Middle frontal gyrus (tissue), 1 donor: ENCODE measurements at regions not wholly inside any gene's neighbourhood (a gene's known extent, or its start where the extent isn't known, plus 50 kb on each side); places are given as distances from the start of the nearest gene placed in this dataset.

Experiments used
- DNase-seq: peaks from one replicate; pipeline ENCODE4 v3.0.0-alpha.2; 2015; ENCODE audit warnings: low spot score; ENCODE audit errors: extremely low spot score

DNA sequence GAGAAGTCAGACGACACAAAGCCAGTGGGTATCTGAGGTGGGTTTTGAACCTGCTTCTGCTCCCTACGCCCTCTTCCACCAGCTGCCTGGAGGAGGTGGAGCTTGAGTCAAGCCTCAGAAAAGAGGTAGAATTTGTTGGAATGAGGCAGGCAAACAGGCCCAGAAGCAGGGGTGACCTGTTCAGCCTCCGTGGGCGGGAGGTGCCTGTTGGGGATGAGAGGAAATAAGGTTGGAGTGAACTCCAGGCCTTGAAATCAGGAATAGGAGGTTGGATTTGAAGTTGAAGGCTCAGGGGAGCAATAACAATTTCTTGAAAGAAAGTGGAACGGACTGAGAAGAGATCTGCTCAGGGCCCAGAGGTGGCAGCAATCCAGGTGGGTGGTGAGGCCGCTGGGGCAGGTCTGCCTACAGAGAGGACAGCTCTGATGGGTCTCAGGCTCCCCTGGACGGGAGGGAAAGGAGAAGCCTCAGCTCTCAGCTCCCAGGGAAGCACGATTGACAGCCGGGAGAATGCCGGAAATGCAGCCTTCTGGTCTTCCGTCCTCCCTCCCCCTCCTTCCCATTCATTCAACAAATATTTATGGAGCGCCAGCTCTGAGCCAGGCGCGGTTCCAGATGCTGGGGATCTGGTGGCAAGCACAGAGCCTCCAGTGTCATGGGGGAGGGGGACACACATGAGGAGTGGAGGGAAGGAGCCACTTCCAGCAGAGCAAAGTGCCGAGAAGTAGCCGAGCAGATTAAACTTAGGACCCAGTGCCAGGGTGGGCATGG, 61.9 kb upstream of the CIBAR2 start:
- DNase-seq = no peak

DNA sequence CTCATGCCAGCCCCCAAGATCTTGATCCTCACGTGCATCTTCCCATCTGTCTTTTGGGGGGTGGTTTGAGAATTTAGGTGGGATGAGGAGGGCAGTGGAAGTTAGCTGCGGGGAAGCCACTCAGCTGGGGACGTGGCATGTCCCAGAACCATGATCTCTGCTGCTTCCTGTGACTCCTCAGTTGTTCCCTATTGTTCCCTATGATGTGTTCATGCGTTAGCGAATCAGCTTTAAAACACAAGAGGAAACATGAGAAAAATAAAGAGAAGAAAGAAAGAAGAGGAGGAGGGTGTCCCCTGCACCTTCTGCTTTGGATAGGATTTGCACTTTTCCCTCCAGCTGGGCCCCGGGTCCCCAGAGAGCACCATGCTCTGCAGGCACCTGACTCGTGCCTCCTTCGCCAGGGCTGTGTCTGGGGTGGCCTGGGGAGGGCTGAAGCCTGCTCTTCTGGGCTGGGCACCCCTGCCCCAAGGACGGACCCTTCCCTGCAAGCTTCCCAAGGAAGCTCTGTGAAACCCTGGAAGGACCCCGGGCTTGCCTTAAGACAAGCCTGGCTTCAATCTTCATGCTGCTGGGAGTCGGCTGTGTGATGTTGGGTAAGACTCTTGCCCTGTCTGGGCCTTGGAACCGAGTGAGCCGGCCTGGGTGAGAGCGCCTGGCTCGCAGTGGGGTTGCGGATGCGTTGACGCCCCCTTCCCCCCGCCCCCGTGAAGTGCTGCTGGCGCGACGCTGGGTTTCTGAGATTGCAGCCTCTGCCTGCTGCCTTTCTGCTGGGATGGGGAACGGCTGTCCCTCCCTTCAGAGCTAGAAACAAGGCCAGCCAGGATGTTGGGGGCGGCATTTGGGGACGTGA, 62.8 kb upstream of the CIBAR2 start:
- no peak for DNase-seq

- DNase-seq = no peak
Measured at GRCh38 chr16:85175724-85176233, 63.5 kb upstream of the CIBAR2 start.

- no peak for DNase-seq
Measured at GRCh38 chr16:85176541-85177447, 64.5 kb upstream of the CIBAR2 start.

DNA sequence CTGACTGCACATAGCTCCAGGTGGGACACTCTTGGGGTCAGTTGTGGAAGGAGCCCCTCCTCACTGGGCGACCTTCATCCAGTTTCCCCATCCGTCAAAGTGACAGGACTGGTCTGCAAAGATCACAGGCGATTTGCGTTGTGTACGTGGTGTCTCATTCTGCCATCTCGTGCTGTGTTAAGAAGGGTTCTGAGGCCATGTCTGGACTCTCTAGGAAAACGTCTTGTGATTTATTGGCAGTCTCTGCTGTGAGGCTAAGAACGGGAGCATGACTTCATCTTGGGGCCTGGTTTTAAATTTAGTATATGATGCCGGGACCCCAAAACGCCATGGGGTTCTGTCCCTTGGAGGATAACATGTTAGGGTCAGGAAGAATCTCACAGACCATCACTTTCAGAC, 65.2 kb upstream of the CIBAR2 start:
- DNase-seq = no peak

DNA sequence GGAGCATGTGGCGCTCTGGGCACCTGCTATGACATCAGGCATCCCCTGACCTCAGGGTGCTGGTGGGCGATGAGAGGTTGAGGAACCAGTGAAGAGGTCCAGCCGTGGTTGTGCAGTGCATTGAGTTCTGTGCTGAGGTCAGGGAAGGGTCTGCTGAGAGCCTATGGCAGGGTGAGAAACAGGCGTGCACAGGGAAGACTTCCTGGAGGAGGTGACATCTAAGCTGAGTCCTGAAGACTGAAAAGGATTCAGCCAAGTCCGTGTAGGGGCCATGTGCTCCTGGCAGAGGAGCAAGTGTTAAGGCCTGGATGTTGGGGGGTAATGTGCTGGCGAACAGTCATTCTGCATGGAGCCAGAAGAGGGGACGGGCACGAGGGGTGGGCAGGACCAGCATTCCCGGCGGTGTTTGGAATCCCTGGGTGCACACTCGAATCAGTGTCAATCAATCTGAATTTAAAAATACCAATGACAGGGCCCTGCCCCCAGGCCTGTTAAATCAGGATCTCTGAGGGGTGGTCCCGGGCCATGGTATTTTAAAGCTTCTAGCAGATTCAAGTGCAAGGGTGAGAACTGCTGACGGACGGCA, 65.8 kb upstream of the CIBAR2 start:
- DNase-seq = no peak

DNA sequence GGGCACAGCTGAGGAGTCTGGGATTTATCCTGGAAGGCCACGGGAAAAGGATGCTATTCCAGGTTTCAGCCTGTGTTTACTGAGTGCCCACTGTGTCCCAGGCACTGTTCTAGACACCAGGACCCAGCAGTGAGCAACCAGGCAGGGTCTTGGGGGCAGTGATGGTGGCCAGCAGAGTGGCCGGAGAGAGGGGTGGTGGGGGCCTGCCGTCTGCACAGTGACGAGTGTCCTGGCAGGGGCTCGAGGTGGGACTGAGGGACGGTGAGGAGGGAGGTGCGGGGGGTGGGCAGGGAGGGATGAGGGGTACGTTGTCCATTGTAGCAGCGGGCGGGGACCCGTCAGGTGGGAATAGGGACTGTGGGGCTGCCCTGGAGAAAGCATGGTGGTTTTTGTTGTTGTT, 66.3 kb upstream of the CIBAR2 start:
- DNase-seq = no peak

DNA sequence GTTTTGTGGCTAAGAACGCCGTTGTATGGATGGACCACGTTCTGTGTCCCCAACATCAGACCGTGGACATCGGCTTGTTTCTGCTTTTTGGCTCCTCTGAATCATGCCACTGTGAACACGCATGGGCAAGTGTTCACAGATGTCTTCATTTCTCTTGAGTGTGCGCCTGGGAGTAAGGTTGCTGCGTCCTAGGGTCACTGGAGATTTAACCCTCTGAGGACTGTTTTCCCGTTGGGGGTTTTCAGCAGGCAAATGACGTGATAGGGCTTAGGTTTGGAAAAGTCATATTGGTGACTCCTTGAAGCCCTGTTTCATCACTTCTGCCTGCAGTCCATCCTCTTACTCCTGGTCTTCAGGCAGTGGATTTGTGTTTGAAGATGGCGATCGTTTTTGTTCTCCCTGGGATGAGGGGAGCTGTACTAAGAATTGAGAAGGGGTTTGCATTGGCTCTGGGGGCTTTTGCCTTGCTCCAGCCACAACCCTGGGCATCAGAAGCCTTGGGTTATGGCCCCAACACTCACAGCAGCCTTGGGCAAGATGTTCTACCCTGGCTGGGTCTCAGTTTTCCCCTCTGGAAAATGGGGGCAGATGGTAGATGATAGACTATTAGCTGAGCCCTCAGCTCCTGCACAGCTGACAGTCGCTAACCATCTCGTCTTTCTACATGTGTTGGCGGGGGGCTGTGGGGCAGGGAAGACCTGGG, 67.2 kb upstream of the CIBAR2 start:
- DNase-seq = no peak

GRCh38 chr16:85180047-85180826, 68.0 kb upstream of the CIBAR2 start:
- no peak for DNase-seq

DNA sequence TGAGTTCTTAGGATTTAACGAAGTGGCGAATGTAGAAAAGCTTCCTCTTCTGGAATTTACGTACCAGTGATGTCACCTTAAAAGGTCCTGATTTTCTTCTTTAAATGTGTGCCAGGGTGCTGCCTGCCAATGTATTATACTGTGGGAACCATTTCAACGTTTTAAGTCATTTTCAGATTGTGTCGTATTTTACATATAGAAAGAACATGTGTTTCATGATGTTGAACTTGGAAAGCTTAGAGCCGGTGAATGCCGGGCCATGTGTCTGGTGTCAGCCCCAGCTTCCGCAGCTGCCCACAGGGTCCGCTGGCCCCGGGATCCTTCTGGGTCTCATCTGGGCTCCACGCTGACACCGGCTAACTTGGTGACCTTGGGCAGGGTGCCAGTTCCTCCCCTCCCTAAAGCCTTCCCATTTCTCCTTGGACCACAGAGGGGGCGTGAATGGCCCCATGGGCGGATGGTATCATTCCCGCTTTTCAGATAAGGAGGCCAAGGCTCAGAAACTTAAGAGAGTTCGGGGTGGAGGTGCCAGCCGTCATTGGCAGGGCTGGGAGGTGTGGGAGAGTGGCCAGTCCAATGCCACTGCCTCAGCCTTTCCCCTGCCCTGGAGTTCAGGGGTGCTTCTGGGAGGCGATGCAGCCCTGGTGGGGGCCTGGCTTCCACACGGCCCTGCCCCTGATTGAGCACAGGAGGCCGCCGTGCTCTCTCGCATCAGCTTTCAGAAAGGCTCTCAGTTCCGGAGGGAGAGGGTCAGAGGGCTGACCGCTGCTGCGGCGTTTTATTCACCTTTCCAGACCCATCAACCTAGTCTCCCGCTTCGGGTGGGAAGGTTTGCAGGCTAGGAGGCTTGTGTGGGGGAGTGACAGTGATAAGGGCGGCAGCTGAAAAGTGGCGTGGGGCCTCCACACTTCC, 68.8 kb upstream of the CIBAR2 start:
- no peak for DNase-seq

- no peak for DNase-seq
Measured at GRCh38 chr16:85181739-85182129, 69.5 kb upstream of the CIBAR2 start.

- DNase-seq = no peak
Measured at GRCh38 chr16:85182286-85182685, 70.0 kb upstream of the CIBAR2 start.

DNA sequence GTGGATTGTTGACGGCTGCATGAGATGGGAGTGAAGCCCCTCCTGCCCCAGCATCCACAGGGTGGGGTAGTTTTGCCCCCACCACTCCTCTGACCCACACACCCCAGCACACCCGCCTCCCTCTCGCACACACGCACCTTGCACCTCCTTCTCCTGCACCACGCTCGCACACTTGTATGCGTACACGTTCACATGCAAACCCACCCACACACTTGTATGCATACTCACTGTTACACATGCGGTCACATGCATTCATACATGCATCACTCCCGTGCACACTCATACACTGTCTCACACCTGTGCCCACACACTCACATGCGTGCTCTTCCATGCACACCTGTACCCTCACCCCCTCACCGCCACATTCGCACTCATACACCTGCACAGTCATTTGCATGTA, 70.5 kb upstream of the CIBAR2 start:
- no peak for DNase-seq

DNA sequence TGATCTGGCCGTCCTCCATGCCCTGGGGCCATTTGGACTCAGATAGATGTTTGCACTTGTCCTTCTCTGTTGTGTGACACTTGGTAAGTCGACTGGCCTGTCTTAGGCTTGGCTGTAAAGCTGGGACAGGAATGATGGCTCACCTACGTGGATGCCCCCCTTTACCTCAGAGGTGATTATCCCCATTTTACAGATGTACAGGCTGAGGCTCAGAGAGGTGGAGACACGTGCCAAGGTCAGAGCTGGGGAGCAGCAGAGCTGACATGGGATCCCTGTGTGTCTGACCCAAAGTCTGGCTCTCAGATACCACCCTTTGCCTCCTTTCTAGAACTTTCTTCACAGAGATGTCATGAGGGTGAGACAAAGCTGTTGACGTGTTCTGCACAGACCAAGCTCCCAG, 71.3 kb upstream of the CIBAR2 start:
- DNase-seq = no peak

DNA sequence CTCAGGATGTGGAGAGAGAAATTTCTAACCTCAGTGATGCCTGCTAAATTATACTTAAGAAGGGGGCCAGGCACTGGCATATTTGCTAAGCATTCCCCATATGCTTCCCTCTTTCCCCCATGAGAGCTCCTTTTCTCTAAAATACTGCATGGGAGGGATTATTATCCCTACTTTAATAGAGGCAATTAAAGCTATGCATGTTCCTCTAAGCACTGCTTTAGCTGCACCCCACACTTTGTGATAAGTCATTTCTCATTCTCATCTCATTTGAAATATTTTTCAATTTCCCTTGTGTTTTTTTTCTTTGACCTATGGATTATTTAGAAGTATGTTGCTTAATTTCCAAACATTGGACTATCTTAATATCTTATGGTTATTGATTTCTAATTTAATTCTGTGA, 72.1 kb upstream of the CIBAR2 start:
- DNase-seq = no peak

DNA sequence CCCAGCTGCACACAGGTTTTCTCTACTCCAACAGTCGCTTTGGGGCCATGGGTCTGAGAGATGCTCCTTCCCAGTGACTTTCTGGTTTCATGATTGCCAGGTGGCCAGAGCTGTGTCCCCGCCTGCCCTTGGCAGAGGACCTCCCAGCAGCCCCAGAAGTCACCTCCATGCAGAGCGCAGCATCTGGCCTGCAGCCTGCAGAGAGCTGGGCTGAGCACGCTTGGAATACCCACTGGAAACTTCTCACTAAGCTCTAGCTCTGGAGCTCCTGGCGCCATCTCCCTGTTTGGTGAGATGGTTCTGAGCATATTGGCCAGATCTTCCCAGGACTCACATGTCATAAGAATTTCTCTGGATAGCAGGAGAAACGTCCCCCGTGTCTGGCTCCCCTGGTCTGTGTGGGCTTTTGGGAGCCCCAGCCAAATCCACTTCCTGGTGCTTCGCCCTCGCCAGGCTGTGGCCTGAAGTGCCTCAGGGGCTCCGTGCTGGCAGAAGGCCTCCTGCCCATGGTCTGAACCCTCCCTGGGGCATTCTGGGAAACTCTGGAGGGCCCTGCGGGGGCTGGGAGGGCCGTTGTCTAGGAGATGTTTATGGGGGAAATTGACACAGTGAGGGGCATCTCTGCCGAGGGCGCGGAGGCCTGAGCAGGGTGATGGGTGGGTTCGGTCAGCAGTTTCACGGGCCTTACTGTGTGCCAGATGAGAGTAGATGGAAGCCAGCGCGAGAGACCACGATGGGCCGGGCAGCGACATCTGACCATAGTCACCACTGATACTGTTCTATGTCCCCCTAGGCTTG, 73.2 kb upstream of the CIBAR2 start:
- no peak for DNase-seq

GRCh38 chr16:85187002-85187401, 74.7 kb upstream of the CIBAR2 start:
- DNase-seq = no peak

GRCh38 chr16:85187447-85187846, 75.2 kb upstream of the CIBAR2 start:
- no peak for DNase-seq
